ENCODE measurements at regions not wholly inside any gene's neighbourhood (a gene's known extent, or its start where the extent isn't known, plus 50 kb on each side); places are given as distances from the start of the nearest gene placed in this dataset.
"Not testable (repeated sequence)": the region's sequence is repeated elsewhere in the genome, so short reads cannot be mapped to it uniquely, and the experiment has no call there.

- DNase-seq, result no peak
Measured at GRCh38 chr13:21228738-21229137, 52.3 kb downstream of the MRPL57 start.

DNA sequence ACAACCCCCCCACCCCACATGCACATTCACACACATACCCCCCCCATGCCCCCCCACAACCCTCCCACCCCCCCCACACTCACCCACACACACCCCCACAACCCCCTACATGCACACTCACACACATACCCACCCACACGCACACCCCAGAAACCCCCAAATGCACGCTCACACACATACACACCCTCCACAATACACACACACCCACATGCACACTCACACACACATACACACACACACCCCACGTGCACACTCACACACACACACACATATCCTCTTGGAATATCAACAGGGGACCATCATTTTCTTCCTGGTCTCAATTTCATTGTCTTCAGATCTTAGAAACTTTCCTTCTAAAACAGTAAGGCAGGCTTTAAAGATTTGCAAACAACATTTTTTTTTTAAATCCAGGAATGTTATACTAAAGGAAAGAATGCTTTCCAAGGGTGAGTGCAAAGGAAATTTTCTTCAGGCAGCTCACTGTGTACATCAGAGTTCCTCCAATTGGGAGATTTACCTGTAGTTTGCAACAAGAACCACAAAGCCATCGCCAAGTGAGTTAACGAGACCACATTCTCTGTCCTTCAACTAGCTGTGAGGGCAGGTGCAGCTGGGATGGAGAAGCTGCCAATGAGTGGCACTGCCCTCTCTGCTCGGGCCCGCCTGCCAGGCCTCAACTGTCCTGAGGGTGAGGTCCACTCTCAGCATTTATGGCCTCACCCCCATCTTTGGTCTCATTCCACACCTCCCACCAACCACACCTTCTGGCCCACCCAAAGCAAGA lies 53.0 kb downstream of the MRPL57 start:
- DNase-seq, result no peak

- DNase-seq, result no peak
Measured at GRCh38 chr13:21230516-21230915, 54.1 kb downstream of the MRPL57 start.

DNA sequence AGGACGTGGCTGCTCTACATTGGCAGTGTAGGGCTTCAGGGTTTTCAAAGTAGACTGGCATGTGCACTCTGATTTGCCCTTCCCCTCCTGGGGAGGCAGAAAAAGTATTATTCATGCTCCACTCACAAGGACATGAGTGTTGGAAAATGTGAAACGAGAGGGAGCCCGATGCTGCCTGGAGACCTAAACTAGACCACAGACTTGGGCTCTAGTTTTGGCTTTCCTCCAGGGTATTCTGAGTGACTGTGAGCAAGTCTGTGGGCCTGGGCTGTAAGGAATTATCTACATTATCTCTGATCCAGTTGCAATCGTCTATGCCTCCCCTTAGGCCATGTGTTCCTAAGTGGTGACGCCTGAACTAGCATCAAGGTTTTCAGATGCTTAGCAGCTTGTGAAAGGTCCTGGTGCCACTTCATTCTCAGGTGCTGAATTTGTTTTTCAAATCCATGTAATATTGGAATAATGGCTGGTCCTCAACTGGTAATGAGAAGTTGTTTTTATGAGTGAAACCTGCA lies 55.0 kb downstream of the MRPL57 start:
- DNase-seq, result no peak

GRCh38 chr13:21232196-21232595 lies 55.7 kb downstream of the MRPL57 start:
- DNase-seq, result no peak

- DNase-seq, result no peak
Measured at GRCh38 chr13:21232599-21232998, 56.1 kb downstream of the MRPL57 start.

GRCh38 chr13:21233086-21233485 lies 56.6 kb downstream of the MRPL57 start:
- no peak for DNase-seq

DNA sequence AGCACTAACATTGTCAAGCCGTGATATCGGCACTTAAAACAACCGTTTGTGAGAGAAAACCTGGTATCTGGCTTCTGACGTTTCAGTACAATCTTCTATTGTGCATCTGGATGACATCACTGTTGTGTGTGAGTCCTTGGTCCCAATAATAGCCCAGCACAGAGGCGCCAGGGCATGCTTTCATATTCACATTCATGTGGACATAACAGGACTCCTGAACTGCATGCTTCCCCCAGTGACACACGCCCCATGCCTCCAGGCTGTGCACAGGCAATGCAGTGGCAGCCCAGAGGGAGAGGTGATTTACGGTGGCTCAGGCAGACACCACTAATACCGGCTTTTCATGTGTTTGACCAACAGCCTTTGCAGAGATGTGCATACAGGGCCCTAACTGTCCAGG lies 58.1 kb downstream of the MRPL57 start:
- no peak for DNase-seq

GRCh38 chr13:21235174-21235573 lies 58.7 kb downstream of the MRPL57 start:
- DNase-seq, result no peak

DNA sequence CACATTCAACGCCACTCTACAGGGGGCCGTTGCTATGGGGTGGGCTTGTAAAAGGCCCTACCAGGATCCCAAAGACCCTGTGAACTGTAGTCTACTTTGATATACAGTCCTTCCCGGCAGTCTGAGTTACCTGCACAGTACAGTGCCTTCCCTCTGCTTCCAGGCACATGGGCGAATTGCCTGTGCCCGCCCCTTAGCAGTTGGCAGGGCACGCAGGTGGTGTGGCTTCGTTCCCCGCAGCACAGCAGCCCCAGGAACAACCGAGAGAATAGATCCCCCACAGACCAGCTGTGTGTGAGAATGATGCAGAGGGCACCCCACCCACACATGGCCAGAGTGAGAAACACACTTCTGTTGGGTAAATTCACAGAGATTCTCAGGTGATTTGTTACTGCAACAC lies 60.6 kb downstream of the MRPL57 start:
- no peak for DNase-seq

DNA sequence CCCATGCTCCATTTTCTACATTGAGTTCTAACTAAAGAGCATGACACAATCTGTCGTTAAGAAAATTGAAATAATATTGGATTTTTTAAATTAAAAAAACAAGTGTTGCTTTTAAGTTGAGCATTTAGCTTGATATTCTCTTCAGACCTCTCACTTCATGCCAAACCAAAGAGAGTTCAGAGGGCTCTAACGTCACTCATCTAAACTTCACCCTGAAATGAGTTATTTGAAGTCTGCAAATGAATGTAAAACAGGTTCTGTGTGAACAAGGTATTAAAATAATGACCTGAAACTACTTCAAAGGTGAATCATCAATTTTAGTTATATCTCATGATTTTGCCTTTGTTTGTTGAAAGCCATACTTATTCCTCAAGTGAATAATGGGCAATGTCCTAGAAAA lies 61.8 kb downstream of the MRPL57 start:
- no peak for DNase-seq

- no peak for DNase-seq
Measured at GRCh38 chr13:21240586-21240985, 64.1 kb downstream of the MRPL57 start.

DNA sequence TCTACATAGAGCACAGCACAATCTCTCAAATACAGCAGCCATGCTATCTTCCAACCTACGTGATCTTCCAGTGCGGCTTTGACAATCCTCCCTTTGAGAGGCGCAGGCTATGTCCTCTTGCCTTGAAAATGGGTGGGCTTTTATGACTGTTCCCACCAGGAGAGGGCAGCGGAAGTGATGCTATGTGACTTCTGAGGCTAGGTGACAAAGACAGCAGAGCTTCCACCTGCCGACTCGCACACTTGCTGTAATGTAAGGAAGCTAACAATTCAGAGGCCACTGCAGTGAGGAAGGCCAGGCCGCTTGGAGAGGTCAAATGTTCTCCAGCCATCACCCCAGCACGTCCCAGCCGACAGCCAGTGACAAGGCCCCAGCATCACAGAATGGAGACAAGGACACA lies 65.8 kb downstream of the MRPL57 start:
- DNase-seq, result no peak

- no peak for DNase-seq
Measured at GRCh38 chr13:21243045-21243897, 66.8 kb downstream of the MRPL57 start.

DNA sequence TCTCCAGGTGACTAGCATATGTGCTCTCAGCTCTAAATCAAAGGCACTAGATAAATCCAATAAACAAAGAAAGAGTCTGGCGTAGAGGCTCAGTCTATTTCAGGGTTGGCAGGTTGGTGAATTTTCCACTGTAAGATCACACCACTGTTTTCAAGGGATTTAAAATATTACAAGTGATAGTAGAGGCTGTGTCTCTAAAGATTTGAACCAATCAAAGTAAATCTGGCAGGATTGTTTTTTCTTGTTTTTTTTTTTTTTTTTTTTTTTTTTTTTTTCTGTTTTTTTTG lies 67.4 kb downstream of the MRPL57 start:
- not testable (repeated sequence) for DNase-seq

DNA sequence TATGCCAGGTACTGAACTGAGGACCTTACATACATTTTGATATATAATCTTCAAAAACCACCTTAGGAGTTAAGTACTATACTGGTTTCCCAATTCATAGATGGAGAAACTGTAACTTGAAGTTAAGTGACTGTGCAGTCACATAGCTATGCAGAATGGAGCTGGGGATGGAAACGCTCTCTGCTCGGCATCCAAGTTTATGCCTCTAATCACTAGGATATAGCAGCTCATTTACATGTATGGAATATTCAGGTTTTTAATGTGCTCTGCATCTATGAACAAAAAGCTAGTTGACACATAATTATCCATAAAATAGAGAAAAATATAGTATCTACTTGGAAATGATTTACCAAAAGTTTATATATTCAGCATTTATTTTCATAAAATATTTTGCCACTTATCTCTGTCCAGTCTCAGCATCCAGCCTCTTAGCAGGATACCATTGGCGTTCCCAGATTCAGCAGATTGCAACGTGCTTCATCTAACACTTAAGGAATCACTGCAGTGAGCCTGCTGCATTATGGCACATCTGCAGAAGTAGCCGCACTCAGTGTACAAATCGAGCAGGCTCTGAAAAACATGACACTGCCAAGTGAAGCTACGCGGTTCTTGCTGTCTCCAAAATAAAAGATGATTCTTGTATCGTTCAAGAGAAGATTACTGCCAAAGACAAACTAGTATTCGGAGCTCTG lies 70.4 kb downstream of the MRPL57 start:
- no peak for DNase-seq

GRCh38 chr13:21256351-21256761 lies 79.9 kb downstream of the MRPL57 start:
- DNase-seq, result no peak

DNA sequence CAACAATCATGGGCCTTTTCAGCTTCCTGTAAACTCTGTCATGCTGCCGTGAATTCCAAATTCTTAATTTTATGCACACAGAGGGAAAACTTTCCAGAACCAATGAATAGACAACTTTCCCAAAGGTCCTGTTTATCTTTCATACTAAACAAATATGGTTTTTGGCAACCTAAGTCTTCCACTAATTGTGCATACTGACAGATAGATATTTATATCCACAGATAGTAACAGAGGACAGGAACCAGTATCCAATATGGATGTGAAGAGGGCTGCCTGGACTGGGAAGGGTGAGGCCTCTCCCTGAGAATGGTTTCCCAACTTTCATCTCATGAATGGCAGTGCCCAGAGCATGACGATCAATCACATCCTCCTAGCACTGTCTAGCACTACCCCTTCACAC lies 80.4 kb downstream of the MRPL57 start:
- DNase-seq, result no peak

GRCh38 chr13:21259571-21260455 lies 83.4 kb downstream of the MRPL57 start:
- DNase-seq, result no peak

GRCh38 chr13:21260561-21261290 lies 84.3 kb downstream of the MRPL57 start:
- DNase-seq, result not testable (repeated sequence)

DNA sequence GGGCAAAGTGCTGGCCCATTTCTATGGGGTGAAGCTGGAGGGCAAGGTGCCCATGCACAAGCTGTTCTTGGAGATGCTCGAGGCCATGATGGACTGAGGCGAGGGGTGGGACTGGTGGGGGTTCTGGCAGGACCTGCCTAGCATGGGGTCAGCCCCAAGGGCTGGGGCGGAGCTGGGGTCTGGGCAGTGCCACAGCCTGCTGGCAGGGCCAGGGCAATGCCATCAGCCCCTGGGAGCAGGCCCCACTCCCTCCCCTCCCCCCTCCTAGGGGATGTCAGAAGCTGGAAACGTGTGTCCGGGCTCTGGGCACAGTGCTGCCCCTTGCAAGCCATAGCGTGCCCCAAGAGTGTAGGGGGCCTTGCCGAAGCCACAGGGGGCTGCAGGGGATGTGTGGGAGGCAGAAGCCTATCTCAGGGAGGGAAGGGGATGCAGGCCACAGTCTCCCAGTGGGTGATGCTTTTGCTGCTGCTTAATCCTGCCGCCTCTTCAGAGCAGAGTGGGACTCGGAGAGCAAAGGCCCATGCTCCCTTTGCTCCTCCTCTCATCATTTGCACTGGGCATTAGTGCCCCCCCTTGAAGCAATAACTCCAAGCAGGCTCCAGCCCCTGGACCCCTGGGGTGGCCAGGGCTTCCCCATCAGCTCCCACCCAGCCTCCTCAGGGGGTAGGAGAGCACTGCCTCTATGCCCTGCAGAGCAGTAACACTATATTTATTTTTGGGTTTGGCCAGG lies 85.2 kb downstream of the MRPL57 start:
- not testable (repeated sequence) for DNase-seq

All from GF-D8 (cell line).